HT-29 (cell line): ENCODE measurements at regions not wholly inside any gene's neighbourhood (a gene's known extent, or its start where the extent isn't known, plus 50 kb on each side); places are given as distances from the start of the nearest gene placed in this dataset.

Experiments used
- DNase-seq: peaks from one replicate; pipeline ENCODE4 v3.0.0-alpha.2; 2015; ENCODE audit warnings: low spot score

GRCh38 chr1:177488722-177489121 lies 318.0 kb downstream of the BRINP2 start:
- DNase-seq = no peak

DNA sequence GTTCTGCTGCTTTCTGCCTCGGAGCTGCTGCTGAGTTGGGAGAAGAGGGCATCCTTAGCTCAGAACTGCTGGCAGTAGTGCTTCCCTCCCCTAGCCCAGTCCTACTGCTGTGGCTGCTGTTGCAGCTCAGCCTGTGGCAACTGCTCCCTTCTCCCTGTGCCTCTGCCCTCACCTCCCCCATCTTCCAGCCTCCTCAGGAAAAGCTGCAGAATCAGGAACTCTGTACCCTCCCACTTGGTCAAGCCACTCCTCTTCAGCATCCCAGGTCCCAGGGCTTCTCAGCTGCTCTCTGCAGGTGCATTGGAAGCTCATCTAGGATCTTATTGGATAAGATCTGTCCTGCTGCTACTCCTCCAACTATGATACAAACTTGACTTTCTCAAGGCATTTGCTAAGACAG lies 316.7 kb downstream of the BRINP2 start:
- DNase-seq = no peak

- DNase-seq = no peak
These were observed 310.1 kb downstream of the BRINP2 start for GRCh38 chr1:177480741-177481305.

- DNase-seq = no peak
These were observed 308.8 kb downstream of the BRINP2 start for GRCh38 chr1:177479600-177479999.

DNA sequence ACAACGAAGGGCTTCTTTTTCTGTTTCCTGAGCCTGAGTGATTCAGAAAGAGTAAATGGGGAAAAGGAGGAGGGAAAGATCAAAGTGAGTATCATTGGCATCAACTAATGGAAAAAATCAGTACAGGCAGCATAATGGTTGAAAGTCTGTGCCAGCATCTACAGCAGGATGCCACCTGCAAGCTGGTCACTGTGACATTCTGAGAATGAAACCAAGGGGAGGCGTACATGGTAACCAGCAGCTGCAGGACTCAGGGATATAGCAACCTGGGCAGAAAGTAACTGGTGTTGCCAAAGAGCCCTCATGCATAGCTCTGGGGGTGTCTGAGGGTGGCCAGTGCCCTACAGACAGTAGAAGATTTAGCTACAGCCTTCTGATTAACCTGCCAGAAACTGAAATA lies 305.9 kb downstream of the BRINP2 start:
- DNase-seq = no peak

DNA sequence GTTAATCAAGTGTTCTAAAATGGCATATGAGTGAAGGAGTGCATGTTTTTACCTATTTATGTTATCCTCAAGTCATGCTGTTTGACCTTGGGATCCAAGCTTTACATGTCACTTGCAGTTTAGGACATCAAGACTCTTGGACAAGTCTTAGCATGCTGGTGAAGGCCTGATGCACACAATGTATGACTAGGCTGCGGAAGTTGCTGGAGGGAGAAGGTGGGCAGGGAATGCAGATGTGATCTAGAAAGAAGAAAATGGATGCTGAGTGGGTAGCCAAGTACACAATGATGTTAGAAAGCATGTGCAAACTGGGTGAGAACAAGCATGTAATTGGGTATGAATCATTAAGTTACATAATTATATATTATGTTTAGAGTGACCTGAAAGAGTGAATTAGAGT lies 301.8 kb downstream of the BRINP2 start:
- no peak for DNase-seq

DNA sequence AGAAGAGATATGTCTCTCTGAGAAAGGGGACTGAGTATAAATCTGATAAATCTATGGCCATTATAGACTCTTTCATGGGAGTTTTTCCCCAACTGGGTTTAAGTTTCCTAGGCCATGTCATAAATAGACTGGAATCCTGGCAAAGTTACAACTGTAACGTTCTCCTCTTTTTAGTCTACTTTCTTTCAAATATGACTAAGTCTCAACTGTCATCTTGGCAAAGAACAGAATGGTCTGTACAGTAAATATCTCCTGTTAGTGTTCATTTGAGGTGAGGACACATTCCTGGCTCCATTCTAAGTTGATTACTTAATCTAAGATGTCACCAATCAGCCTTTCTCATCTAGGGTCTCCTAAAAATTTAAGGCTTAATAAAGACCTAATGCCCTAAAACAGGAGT lies 300.5 kb downstream of the BRINP2 start:
- no peak for DNase-seq

- no peak for DNase-seq
These were observed 298.8 kb downstream of the BRINP2 start for GRCh38 chr1:177469519-177469918.

GRCh38 chr1:177466286-177466685 lies 295.5 kb downstream of the BRINP2 start:
- no peak for DNase-seq

GRCh38 chr1:177464686-177465085 lies 293.9 kb downstream of the BRINP2 start:
- no peak for DNase-seq

GRCh38 chr1:177451191-177451590 lies 280.4 kb downstream of the BRINP2 start:
- DNase-seq = peak; percentile 6

DNA sequence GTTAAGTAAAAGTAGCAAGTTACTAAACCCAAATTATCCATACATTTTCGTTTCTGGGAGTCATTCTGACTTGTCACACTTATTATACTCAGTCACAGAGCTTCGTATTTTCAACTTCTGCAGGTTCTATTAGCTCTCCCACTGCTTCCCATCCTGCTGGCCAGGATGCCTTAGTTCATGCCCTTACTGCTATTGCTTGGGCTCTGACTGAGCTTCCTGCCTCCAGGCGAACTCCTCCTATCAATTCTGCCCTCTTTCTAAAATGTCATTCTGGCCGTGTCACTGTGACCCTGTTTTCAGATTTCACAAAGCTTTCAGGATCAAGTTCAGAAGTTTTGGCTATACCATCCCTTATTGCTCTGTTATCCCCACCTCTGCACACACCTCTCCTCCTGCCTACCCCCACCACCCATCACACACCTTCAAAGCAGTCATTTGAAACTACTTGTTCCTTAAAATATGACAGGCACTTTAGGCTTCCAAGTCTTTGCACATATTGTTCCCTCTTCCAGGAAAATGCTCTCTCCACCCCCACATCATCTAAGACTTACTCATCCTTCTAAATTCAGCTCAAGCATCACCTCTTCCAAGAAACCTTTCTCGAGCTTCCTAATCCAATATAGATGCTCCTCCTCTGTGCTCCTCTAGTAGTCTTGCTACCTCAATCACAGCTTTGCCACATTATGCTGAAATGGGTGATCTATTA lies 278.0 kb downstream of the BRINP2 start:
- no peak for DNase-seq

- no peak for DNase-seq
These were observed 277.4 kb downstream of the BRINP2 start for GRCh38 chr1:177448036-177448615.

- no peak for DNase-seq
These were observed 274.4 kb downstream of the BRINP2 start for GRCh38 chr1:177444997-177445746.

GRCh38 chr1:177443003-177443402 lies 272.2 kb downstream of the BRINP2 start:
- DNase-seq = no peak

GRCh38 chr1:177442584-177442983 lies 271.8 kb downstream of the BRINP2 start:
- no peak for DNase-seq

DNA sequence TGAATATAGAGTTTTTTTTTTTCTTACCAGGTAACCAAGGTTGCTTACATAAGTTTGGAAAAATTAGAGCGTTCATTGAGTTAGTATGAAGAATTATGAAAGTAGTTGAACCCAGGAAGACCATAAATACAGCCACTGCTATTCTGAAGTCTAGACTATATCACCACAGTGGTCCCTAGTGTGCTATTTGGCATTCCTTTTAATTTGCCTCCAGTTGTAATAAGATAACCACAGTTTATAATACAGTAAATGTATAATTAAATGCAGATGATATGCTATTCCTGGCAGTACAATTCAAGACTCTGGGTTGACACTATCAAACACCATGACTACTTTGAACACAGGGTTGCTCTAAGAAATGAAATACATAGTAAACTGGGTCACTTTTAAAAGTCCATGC lies 270.5 kb downstream of the BRINP2 start:
- no peak for DNase-seq

GRCh38 chr1:177440821-177441220 lies 270.1 kb downstream of the BRINP2 start:
- no peak for DNase-seq

GRCh38 chr1:177439301-177439700 lies 268.5 kb downstream of the BRINP2 start:
- DNase-seq = no peak

DNA sequence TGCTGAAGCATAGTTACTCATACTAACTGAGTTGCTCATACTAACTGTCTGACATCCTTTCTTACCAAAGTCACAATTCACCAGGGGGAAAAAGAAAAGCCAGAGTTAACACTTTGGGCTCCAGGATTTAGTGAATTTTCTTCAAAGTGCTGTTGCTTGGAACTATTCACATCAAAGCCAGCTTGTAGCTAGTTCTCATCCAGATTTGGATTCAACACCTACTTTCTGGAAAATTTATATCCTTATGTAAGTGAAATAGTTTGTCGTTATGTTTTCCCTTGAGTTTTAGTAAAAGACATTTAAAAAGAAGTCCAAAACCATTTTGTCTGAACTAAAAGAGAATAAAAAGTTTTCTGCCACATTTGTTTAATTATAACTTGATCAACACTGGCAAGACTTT lies 264.6 kb downstream of the BRINP2 start:
- no peak for DNase-seq

GRCh38 chr1:177432897-177433296 lies 262.1 kb downstream of the BRINP2 start:
- peak; percentile 18 for DNase-seq

GRCh38 chr1:177431123-177431522 lies 260.4 kb downstream of the BRINP2 start:
- no peak for DNase-seq

- DNase-seq = no peak
These were observed 258.5 kb downstream of the BRINP2 start for GRCh38 chr1:177429234-177429633.
